Activated T-helper 1 cell treated with anti-CD3 and anti-CD28 coated beads, Interleukin-12 subunit alpha, Interleukin-12 subunit beta, Interleukin-2, Interleukin-4 antibody, amounts not matched to agents 30 ng/mL and 10 ng/mL and 1 ng/mL, durations not matched to agents 14 hours and 24 hours and 36 hours (primary cell): ENCODE measurements at regions not wholly inside any gene's neighbourhood (a gene's known extent, or its start where the extent isn't known, plus 50 kb on each side); places are given as distances from the start of the nearest gene placed in this dataset.
"Not testable (repeated sequence)": the region's sequence is repeated elsewhere in the genome, so short reads cannot be mapped to it uniquely, and the experiment has no call there.

Experiments
- DNase-seq: peaks from one replicate; pipeline ENCODE4 v3.0.0; 2021; ENCODE audit warnings: low spot score
- H3K27ac Mint-ChIP-seq: one replicate; pipeline ENCODE4 v1.8.0; 2021; ENCODE audit warnings: mild to moderate bottlenecking, mixed read lengths
- H3K27me3 Mint-ChIP-seq: one replicate; pipeline ENCODE4 v1.8.0; 2022; ENCODE audit warnings: mild to moderate bottlenecking, moderate library complexity, mixed read lengths; ENCODE audit not compliant: insufficient read depth
- H3K36me3 Mint-ChIP-seq: one replicate; pipeline ENCODE4 v1.8.0; 2021; ENCODE audit warnings: low read depth, mixed read lengths
- H3K4me1 Mint-ChIP-seq: one replicate; pipeline ENCODE4 v1.8.0; 2021; ENCODE audit warnings: low read depth, mixed read lengths
- H3K4me3 Mint-ChIP-seq: one replicate; pipeline ENCODE4 v1.8.0; 2021; ENCODE audit warnings: mild to moderate bottlenecking, moderate library complexity, mixed read lengths
- H3K9me3 Mint-ChIP-seq: one replicate; pipeline ENCODE4 v1.8.0; 2021; ENCODE audit warnings: mixed read lengths
- intact Hi-C: fragments of 100-400 bp; cut with micrococcal nuclease; formaldehyde crosslinking; loops from one replicate; pipeline ENCODE4 v1.15.1; 2024

DNA sequence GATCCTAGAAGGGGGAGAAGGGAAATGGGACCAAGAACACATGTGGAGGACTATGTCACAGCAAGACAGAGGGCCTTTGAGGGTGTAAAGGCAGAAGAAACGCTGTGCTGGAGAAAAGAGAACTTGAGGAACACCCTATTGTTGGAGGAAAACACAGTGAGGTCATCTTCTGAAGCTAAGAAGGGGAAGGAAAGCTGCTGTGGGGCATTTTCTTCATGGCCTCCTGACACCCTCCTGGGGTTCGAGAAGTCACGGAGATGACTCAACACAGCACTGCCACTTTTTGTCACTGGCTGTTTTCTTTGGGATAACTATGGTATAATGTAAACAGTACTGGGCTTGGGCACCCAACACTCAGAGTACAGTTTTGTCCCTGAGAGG, 492.6 kb upstream of the CADM1 start:
- H3K9me3 Mint-ChIP-seq, result no peaks in the 10 kb centered on the region
- no peak for DNase-seq
- no peak overlapping the region for H3K27ac Mint-ChIP-seq
- H3K4me1 Mint-ChIP-seq, result no peaks in the 10 kb centered on the region
- H3K36me3 Mint-ChIP-seq, result no peaks in the 10 kb centered on the region
- H3K4me3 Mint-ChIP-seq, result no peak overlapping the region
- peaks cover 1% of the 10 kb centered on the region for H3K27me3 Mint-ChIP-seq
- intact Hi-C loops, result no loop called here

GRCh38 chr11:115996125-115996807, 492.1 kb upstream of the CADM1 start:
- Mint-ChIP-seq H3K4me1 (no peaks in the 10 kb centered on the region), H3K27ac (no peak overlapping the region), H3K27me3 (peaks cover 1% of the 10 kb centered on the region), H3K4me3 (no peak overlapping the region), H3K9me3 (no peaks in the 10 kb centered on the region), H3K36me3 (no peaks in the 10 kb centered on the region)
- no peak for DNase-seq
- intact Hi-C loops, result no loop called here

GRCh38 chr11:115993590-115993989, 489.4 kb upstream of the CADM1 start:
- no peaks in the 10 kb centered on the region for H3K4me1 Mint-ChIP-seq
- no peaks in the 10 kb centered on the region for H3K36me3 Mint-ChIP-seq
- DNase-seq, result no peak
- intact Hi-C loops, result no loop called here
- no peaks in the 10 kb centered on the region for H3K9me3 Mint-ChIP-seq
- no peak overlapping the region for H3K4me3 Mint-ChIP-seq
- no peak overlapping the region for H3K27ac Mint-ChIP-seq
- peaks cover 1% of the 10 kb centered on the region for H3K27me3 Mint-ChIP-seq

- no peak overlapping the region for H3K4me3 Mint-ChIP-seq
These were observed 485.8 kb upstream of the CADM1 start for GRCh38 chr11:115990004-115990447.

GRCh38 chr11:115985896-115986295, 481.7 kb upstream of the CADM1 start:
- H3K27me3 Mint-ChIP-seq, result no peaks in the 10 kb centered on the region
- H3K36me3 Mint-ChIP-seq, result no peaks in the 10 kb centered on the region
- no peaks in the 10 kb centered on the region for H3K4me1 Mint-ChIP-seq
- no peak for DNase-seq
- H3K4me3 Mint-ChIP-seq, result no peak overlapping the region
- intact Hi-C loops, result no loop called here
- no peak overlapping the region for H3K27ac Mint-ChIP-seq
- no peaks in the 10 kb centered on the region for H3K9me3 Mint-ChIP-seq

More at GRCh38 chr11:115990004-115990447, 485.8 kb upstream of the CADM1 start:
- no peaks in the 10 kb centered on the region for H3K36me3 Mint-ChIP-seq
- intact Hi-C loops, result no loop called here
- H3K27ac Mint-ChIP-seq, result no peak overlapping the region
- H3K9me3 Mint-ChIP-seq, result no peaks in the 10 kb centered on the region
- no peaks in the 10 kb centered on the region for H3K4me1 Mint-ChIP-seq
- no peaks in the 10 kb centered on the region for H3K27me3 Mint-ChIP-seq
- no peak for DNase-seq

DNA sequence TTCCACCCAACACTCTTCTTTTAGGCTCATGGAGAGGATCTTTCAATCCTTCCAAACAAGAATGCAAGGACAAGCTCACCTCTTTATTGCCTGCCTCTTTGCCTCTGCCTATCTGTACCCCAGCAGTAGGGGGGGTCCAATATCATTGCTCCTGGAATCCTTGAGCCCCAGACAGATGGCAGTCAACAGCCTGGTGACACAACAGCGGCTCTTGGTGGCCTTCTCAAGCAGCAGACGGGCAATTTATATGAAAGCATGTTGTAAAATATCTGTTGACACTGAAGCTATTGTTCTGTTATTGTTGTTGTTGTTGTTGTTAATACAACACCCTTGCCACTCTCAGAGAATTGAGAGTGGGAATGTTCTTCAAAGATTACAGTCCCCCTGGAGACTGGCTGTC, 480.0 kb upstream of the CADM1 start:
- Mint-ChIP-seq H3K36me3 (no peaks in the 10 kb centered on the region), H3K4me1 (no peaks in the 10 kb centered on the region), H3K27me3 (no peaks in the 10 kb centered on the region), H3K27ac (no peak overlapping the region), H3K9me3 (no peaks in the 10 kb centered on the region), H3K4me3 (no peak overlapping the region)
- DNase-seq, result no peak
- intact Hi-C loops, result no loop called here

DNA sequence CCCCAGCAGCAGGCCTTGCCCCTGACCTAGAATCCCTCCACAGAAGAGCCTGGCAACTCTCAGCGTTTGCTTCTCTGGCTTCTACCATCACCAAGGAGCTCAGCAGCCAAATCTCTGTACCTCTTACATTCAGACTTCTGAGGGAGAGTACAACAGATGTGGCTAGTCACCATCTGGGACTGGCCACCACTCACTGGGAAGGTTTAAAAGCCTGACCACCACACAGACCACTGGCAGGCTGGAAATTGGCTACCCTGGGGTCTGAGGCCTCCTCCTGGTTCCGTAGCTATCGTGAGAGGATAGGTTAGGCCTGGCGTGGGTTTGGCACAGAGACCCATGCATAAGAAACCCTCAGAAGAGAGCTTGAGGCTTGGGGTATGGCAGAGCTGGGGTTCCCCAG, 478.5 kb upstream of the CADM1 start:
- H3K27ac Mint-ChIP-seq, result no peak overlapping the region
- no peak overlapping the region for H3K4me3 Mint-ChIP-seq
- intact Hi-C loops, result no loop called here
- H3K9me3 Mint-ChIP-seq, result no peaks in the 10 kb centered on the region
- no peaks in the 10 kb centered on the region for H3K27me3 Mint-ChIP-seq
- no peak for DNase-seq
- no peaks in the 10 kb centered on the region for H3K4me1 Mint-ChIP-seq
- no peaks in the 10 kb centered on the region for H3K36me3 Mint-ChIP-seq

- intact Hi-C loops, result no loop called here
- Mint-ChIP-seq H3K4me3 (no peak overlapping the region), H3K9me3 (no peaks in the 10 kb centered on the region), H3K27ac (no peak overlapping the region), H3K36me3 (no peaks in the 10 kb centered on the region), H3K4me1 (no peaks in the 10 kb centered on the region), H3K27me3 (peaks cover 2% of the 10 kb centered on the region)
- DNase-seq, result no peak
These were observed 477.7 kb upstream of the CADM1 start for GRCh38 chr11:115981814-115982471.

DNA sequence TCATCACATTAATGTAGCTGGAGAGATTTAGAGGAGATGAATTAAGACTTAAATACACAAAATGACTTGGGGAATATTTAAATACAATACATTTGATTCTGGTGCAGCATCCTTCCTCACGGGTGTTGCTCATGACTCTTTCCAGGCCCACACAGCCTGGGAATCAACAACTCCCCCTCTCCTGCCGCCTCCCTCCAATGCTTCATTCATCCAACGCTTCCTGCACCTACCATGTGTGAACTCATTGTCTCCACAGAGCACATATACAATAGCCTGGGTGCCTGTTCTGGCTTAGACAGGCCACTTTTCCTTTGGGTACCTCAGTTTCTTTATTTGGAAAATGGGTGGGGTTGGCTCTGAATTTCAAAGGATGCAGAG, 476.9 kb upstream of the CADM1 start:
- Mint-ChIP-seq H3K36me3 (no peaks in the 10 kb centered on the region), H3K4me3 (no peak overlapping the region), H3K27ac (no peak overlapping the region), H3K4me1 (no peaks in the 10 kb centered on the region), H3K27me3 (peaks cover 6% of the 10 kb centered on the region), H3K9me3 (no peaks in the 10 kb centered on the region)
- intact Hi-C loops, result no loop called here
- no peak for DNase-seq

GRCh38 chr11:115980337-115981103, 476.3 kb upstream of the CADM1 start:
- peaks cover 12% of the 10 kb centered on the region for H3K27me3 Mint-ChIP-seq
- no peaks in the 10 kb centered on the region for H3K4me1 Mint-ChIP-seq

GRCh38 chr11:115974703-115975102, 470.5 kb upstream of the CADM1 start:
- Mint-ChIP-seq H3K27ac (no peak overlapping the region), H3K27me3 (peaks cover 19% of the 10 kb centered on the region), H3K9me3 (no peaks in the 10 kb centered on the region), H3K4me1 (no peaks in the 10 kb centered on the region), H3K4me3 (no peak overlapping the region), H3K36me3 (no peaks in the 10 kb centered on the region)
- no peak for DNase-seq
- intact Hi-C loops, result no loop called here

More at GRCh38 chr11:115980337-115981103, 476.3 kb upstream of the CADM1 start:
- H3K36me3 Mint-ChIP-seq, result no peaks in the 10 kb centered on the region
- H3K4me3 Mint-ChIP-seq, result no peak overlapping the region
- H3K9me3 Mint-ChIP-seq, result no peaks in the 10 kb centered on the region
- intact Hi-C loops, result no loop called here
- H3K27ac Mint-ChIP-seq, result no peak overlapping the region
- no peak for DNase-seq

GRCh38 chr11:115967203-115967602, 463.0 kb upstream of the CADM1 start:
- DNase-seq, intact Hi-C loops: not testable (repeated sequence)

DNA sequence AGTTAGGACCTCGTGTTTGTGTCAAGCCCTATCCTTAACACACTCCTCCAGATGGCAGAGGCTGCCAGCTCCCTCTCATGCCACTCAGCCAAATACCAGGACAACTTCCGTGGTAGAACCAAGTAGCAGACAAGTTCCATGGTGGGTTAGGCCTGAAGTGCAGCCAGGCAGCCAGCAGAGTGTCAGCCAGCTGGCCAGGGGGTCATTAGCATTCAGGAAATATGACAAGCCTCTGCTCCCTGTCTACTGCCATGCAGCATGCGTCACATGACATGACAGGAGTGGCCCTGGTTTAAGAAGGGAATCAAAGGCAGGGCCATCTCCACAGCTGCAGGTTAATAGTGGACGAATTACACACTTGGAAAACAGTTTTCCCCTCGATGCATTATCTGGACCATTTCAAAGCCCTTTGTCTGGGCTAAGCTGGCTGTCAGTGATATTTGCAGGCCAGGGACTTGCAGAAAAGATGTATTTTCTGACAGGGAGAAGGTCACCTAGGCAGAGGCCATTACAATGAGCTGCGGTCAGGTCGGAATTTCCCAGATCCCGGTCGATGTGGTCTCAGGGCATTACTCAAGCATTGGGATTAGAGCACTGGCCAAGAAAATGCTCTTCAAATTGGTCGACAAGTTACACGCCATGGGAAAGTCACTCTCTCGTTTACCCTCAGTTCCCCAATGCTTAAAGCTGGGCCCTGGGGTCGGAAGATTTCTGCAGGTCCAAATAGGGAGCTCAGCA, 461.7 kb upstream of the CADM1 start:
- DNase-seq, result no peak
- no peak overlapping the region for H3K4me3 Mint-ChIP-seq
- intact Hi-C loops, result no loop called here
- H3K4me1 Mint-ChIP-seq, result no peaks in the 10 kb centered on the region
- no peaks in the 10 kb centered on the region for H3K27me3 Mint-ChIP-seq
- H3K36me3 Mint-ChIP-seq, result no peaks in the 10 kb centered on the region
- no peak overlapping the region for H3K27ac Mint-ChIP-seq
- no peaks in the 10 kb centered on the region for H3K9me3 Mint-ChIP-seq

More at GRCh38 chr11:115967203-115967602, 463.0 kb upstream of the CADM1 start:
- not testable (repeated sequence) for H3K4me3 Mint-ChIP-seq, H3K27ac Mint-ChIP-seq, H3K9me3 Mint-ChIP-seq, H3K36me3 Mint-ChIP-seq, H3K4me1 Mint-ChIP-seq, H3K27me3 Mint-ChIP-seq
